A549 (cell line): ENCODE measurements at regions not wholly inside any gene's neighbourhood (a gene's known extent, or its start where the extent isn't known, plus 50 kb on each side); places are given as distances from the start of the nearest gene placed in this dataset.

ENCODE experiments used
- ATAC-seq, 2 experiments: fragments of 200-7000 bp in 1 of 2; fragments of >200 bp in 1 of 2; cut with Nextera tagmentation in 1 of 2; cut with Tn5 transposase in 1 of 2; 3 replicates each; pipeline versions ENCODE4 v1.8.0 to v1.9.1; 2018 to 2020; ENCODE audit warnings: mild to moderate bottlenecking in 1 of 2, moderate library complexity in 1 of 2
- CTCF ChIA-PET: fragments of 300-600 bp; sonication (Branson Sonifier 250); formaldehyde crosslinking; extraction: SDS; loops from one replicate; lab custom pipeline; 2021; ENCODE audit warnings: antibody characterized with exemption, inconsistent platforms; lab: Yijun Ruan, JAX
- POLR2A ChIA-PET: fragments of 350-600 bp; formaldehyde crosslinking; extraction: SDS; loops from one replicate; lab custom pipeline; 2021; ENCODE audit warnings: antibody characterized with exemption, inconsistent platforms; lab: Yijun Ruan, JAX
- DNase-seq, 2 experiments: peaks; one replicate each; pipeline versions ENCODE4 v3.0.0 to v3.0.0-alpha.2; 2011 to 2016; ENCODE audit warnings: low read depth in 1 of 2, low spot score in 1 of 2
- FAIRE-seq: peaks from 2 replicates; lab custom pipeline; 2011; peaks lifted over from hg19 to GRCh38; lab: Jason Lieb, UNC
- H3K27ac ChIP-seq, 2 experiments: fragments of >200 bp; sonication (Bioruptor Twin); formaldehyde crosslinking; 3 replicates each; pipeline ENCODE4 v1.5.1; 2016 to 2017
- H3K4me1 ChIP-seq: fragments of >200 bp; sonication (Bioruptor Twin); formaldehyde crosslinking; 3 replicates; pipeline ENCODE4 v1.6.1; 2016
- H3K4me2 ChIP-seq: fragments of >200 bp; sonication (Bioruptor Twin); formaldehyde crosslinking; 3 replicates; pipeline ENCODE4 v1.6.1; 2016
- H3K4me3 ChIP-seq: fragments of >200 bp; sonication (Bioruptor Twin); formaldehyde crosslinking; 3 replicates; pipeline ENCODE4 v1.5.1; 2016
- H3K9me3 ChIP-seq: fragments of >200 bp; sonication (Bioruptor Twin); formaldehyde crosslinking; 3 replicates; pipeline ENCODE4 v1.6.1; 2016
- CBX8 ChIP-seq: fragments of 200-600 bp; sonication (generic); IDR thresholded peaks from 2 replicates; pipeline ENCODE4 v1.6.1; 2016
- CHD2 ChIP-seq: fragments of 150-350 bp; IDR thresholded peaks from 2 replicates; pipeline ENCODE4 v1.6.1; 2014; ENCODE audit warnings: low read length; ENCODE audit not compliant: partially characterized antibody
- ELK1 ChIP-seq: fragments of 150-350 bp; IDR thresholded peaks from 2 replicates; pipeline ENCODE4 v1.6.1; 2014; ENCODE audit warnings: low read depth, mild to moderate bottlenecking, low read length
- FOSB ChIP-seq: fragments of 250-450 bp; sonication (Bioruptor Pico); IDR thresholded peaks from 2 replicates; pipeline ENCODE4 v1.5.0; 2020; ENCODE audit warnings: mild to moderate bottlenecking, moderate library complexity
- FOXS1 ChIP-seq: fragments of 250-450 bp; sonication (Bioruptor Pico); IDR thresholded peaks from 2 replicates; pipeline ENCODE4 v1.5.0; 2020; ENCODE audit warnings: mild to moderate bottlenecking, moderate library complexity
- GATA3 ChIP-seq: IDR thresholded peaks from 2 replicates; pipeline ENCODE4 v1.6.1; 2012; ENCODE audit warnings: borderline replicate concordance
- HDAC2 ChIP-seq: fragments of 200-600 bp; sonication (generic); IDR thresholded peaks from 2 replicates; pipeline ENCODE4 v1.6.1; 2016
- HES2 ChIP-seq: fragments of >200 bp; sonication (Bioruptor Twin); formaldehyde crosslinking; IDR thresholded peaks from 2 replicates; pipeline ENCODE4 v1.6.1; 2016
- HOXA7 ChIP-seq: fragments of 250-450 bp; sonication (Bioruptor Pico); IDR thresholded peaks from 2 replicates; pipeline ENCODE4 v1.5.0; 2020; ENCODE audit warnings: mild to moderate bottlenecking, moderate library complexity
- HOXB5 ChIP-seq: fragments of 250-450 bp; sonication (Bioruptor Pico); IDR thresholded peaks from 2 replicates; pipeline ENCODE4 v1.5.0; 2020; ENCODE audit warnings: mild to moderate bottlenecking, moderate library complexity
- JUNB ChIP-seq: fragments of >200 bp; sonication (Bioruptor Twin); formaldehyde crosslinking; IDR thresholded peaks from 2 replicates; pipeline ENCODE4 v1.6.1; 2016
- MAZ ChIP-seq: fragments of 150-350 bp; IDR thresholded peaks from 2 replicates; pipeline ENCODE4 v1.6.1; 2014; ENCODE audit warnings: antibody characterized with exemption, low read depth, low read length, borderline replicate concordance
- MYC ChIP-seq: IDR thresholded peaks from 2 replicates; pipeline ENCODE4 v1.6.1; 2012; ENCODE audit warnings: mild to moderate bottlenecking, inconsistent platforms, low read length, improper control_type of control experiment, borderline replicate concordance
- NFE2L2 ChIP-seq: fragments of 150-350 bp; conservative IDR thresholded peaks from 2 replicates; pipeline ENCODE4 v1.6.1; 2014; ENCODE audit warnings: low read length
- NPAS2 ChIP-seq: fragments of 250-450 bp; sonication (Bioruptor Pico); IDR thresholded peaks from 2 replicates; pipeline ENCODE4 v1.8.0; 2022; ENCODE audit warnings: mild to moderate bottlenecking, moderate library complexity, borderline replicate concordance
- POLR2AphosphoS2 ChIP-seq: conservative IDR thresholded peaks from 2 replicates; pipeline ENCODE4 v1.6.1; 2012; ENCODE audit warnings: low read length, improper control_type of control experiment, inconsistent platforms
- RAD21 ChIP-seq, 2 experiments: fragments of >200 bp in 1 of 2; sonication (Bioruptor Twin) in 1 of 2; formaldehyde crosslinking in 1 of 2; IDR thresholded peaks in 1 of 2; conservative IDR thresholded peaks in 1 of 2; 2 replicates in 1 of 2; 3 replicates in 1 of 2; pipeline ENCODE4 v1.6.1; 2012 to 2018; ENCODE audit warnings: inconsistent platforms in 1 of 2
- RFX5 ChIP-seq: fragments of 450-650 bp; IDR thresholded peaks from 2 replicates; pipeline ENCODE4 v1.7.1; 2014; ENCODE audit warnings: antibody characterized with exemption, mild to moderate bottlenecking, moderate library complexity
- TFCP2L1 ChIP-seq: fragments of 250-450 bp; sonication (Bioruptor Pico); IDR thresholded peaks from 2 replicates; pipeline ENCODE4 v1.5.0; 2021; ENCODE audit warnings: mild to moderate bottlenecking
- USF2 ChIP-seq: fragments of 450-650 bp; IDR thresholded peaks from 2 replicates; pipeline ENCODE4 v1.6.1; 2014; ENCODE audit warnings: antibody characterized with exemption
- ZFP36 ChIP-seq: fragments of 450-650 bp; IDR thresholded peaks from 2 replicates; pipeline ENCODE4 v1.6.1; 2014; ENCODE audit warnings: borderline replicate concordance; ENCODE audit not compliant: partially characterized antibody
- WGBS: methylation state at CpG from one replicate; pipeline ENCODE4 v1.1.6; 2017; ENCODE audit errors: missing lambda C conversion rate; 5-methylcytosine and 5-hydroxymethylcytosine counted together
- TF ChIP-seq, protein P1 (sequence below): IDR thresholded peaks from 2 replicates; pipeline ENCODE4 v1.6.1; 2012
- TF ChIP-seq, protein P2 (sequence below): fragments of 200-600 bp; sonication (generic); IDR thresholded peaks from 2 replicates; pipeline ENCODE4 v1.6.1; 2016; ENCODE audit warnings: antibody characterized with exemption, mild to moderate bottlenecking, moderate library complexity

DNA sequence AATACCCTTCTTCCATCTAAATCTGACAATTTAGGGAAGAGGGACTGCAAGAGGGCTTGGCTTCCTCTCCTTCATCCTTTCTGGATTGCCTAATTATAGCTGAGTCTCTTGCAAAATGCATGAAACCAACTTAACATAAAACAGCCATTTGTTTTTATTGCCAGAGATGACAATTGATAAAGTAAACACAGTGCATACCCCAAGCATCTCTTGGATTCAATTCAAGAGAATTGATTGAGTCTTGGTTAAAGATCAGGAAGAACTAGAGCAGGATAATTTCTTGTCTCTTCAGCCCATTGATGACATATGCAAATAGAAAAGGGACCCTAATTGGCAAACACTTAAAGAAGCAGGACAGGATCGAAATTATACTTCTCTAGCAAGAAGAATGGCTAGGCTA lies 617.1 kb upstream of the PTBP2 start:
- POLR2A ChIA-PET, result no interaction called here
- no peak overlapping the region for H3K4me3 ChIP-seq
- no peak for ATAC-seq
- no peaks in the 10 kb centered on the region for H3K4me1 ChIP-seq
- no peak for TF ChIP-seq CBX8
- TF ChIP-seq TFCP2L1 (CRISPR knock-in tag), result no peak
- TF ChIP-seq RFX5, result no peak
- no peak for TF ChIP-seq NPAS2 (CRISPR knock-in tag)
- TF ChIP-seq, protein P1, sequence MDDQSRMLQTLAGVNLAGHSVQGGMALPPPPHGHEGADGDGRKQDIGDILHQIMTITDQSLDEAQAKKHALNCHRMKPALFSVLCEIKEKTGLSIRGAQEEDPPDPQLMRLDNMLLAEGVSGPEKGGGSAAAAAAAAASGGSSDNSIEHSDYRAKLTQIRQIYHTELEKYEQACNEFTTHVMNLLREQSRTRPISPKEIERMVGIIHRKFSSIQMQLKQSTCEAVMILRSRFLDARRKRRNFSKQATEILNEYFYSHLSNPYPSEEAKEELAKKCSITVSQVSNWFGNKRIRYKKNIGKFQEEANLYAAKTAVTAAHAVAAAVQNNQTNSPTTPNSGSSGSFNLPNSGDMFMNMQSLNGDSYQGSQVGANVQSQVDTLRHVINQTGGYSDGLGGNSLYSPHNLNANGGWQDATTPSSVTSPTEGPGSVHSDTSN, result no peak
- TF ChIP-seq ELK1, result no peak
- no peak for TF ChIP-seq CHD2
- no peak for TF ChIP-seq FOSB (CRISPR knock-in tag)
- no peak for TF ChIP-seq POLR2AphosphoS2
- TF ChIP-seq HOXB5 (CRISPR knock-in tag), result no peak
- no peak for TF ChIP-seq FOXS1
- no peak for TF ChIP-seq JUNB
- TF ChIP-seq NFE2L2, result no peak
- no peak for TF ChIP-seq USF2
- TF ChIP-seq, protein P2, sequence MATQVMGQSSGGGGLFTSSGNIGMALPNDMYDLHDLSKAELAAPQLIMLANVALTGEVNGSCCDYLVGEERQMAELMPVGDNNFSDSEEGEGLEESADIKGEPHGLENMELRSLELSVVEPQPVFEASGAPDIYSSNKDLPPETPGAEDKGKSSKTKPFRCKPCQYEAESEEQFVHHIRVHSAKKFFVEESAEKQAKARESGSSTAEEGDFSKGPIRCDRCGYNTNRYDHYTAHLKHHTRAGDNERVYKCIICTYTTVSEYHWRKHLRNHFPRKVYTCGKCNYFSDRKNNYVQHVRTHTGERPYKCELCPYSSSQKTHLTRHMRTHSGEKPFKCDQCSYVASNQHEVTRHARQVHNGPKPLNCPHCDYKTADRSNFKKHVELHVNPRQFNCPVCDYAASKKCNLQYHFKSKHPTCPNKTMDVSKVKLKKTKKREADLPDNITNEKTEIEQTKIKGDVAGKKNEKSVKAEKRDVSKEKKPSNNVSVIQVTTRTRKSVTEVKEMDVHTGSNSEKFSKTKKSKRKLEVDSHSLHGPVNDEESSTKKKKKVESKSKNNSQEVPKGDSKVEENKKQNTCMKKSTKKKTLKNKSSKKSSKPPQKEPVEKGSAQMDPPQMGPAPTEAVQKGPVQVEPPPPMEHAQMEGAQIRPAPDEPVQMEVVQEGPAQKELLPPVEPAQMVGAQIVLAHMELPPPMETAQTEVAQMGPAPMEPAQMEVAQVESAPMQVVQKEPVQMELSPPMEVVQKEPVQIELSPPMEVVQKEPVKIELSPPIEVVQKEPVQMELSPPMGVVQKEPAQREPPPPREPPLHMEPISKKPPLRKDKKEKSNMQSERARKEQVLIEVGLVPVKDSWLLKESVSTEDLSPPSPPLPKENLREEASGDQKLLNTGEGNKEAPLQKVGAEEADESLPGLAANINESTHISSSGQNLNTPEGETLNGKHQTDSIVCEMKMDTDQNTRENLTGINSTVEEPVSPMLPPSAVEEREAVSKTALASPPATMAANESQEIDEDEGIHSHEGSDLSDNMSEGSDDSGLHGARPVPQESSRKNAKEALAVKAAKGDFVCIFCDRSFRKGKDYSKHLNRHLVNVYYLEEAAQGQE, result no peak
- no peak for TF ChIP-seq MYC
- no peak for TF ChIP-seq HES2
- no peak for TF ChIP-seq GATA3
- TF ChIP-seq RAD21 (conservative IDR thresholded peaks at IDR 0.05 in 1 of 2, IDR thresholded peaks at IDR 0.05 in 1 of 2), result no peak
- DNase-seq, result no peak
- H3K4me2 ChIP-seq, result no peak overlapping the region
- FAIRE-seq, result no peak
- no peaks in the 10 kb centered on the region for H3K9me3 ChIP-seq
- 0% methylated on average over 1 of the region's 1 CpG for WGBS
- CTCF ChIA-PET, result interaction anchor here (0.8 kb wide), 1 partner anchor 152 kb away, joined by 3 read pairs; no protein-coding TSS in a partner anchor
- H3K27ac ChIP-seq, result no peak overlapping the region

DNA sequence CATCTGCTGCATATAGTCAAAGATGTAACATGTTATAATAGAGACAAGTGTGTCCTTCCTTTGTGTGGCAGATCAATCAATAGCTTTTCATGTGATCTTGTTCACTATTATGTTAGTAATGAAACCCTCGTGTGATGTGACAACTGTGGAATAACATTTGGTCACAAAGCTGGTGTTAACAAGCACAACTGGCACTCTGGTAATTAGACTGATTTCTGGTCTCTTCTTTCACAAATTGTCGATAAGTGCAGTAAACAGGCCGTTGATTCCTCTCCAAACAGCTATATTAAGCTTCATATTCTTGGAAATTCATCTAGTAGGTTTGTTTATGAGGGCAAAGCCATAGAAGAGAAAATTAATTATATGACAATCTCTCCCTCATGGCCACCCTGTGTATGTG lies 616.7 kb upstream of the PTBP2 start:
- ATAC-seq (no peak), FAIRE-seq (no peak), DNase-seq (no peak)
- POLR2A ChIA-PET, result no interaction called here
- Histone ChIP-seq H3K4me1 (no peaks in the 10 kb centered on the region), H3K4me2 (no peak overlapping the region), H3K27ac (no peak overlapping the region), H3K9me3 (no peaks in the 10 kb centered on the region), H3K4me3 (no peak overlapping the region)
- 0% methylated on average over 3 of the region's 3 CpGs for WGBS
- no peak for TF ChIP-seq POLR2AphosphoS2
- TF ChIP-seq MAZ, result no peak
- TF ChIP-seq HOXA7 (CRISPR knock-in tag), result no peak
- no peak for TF ChIP-seq ZFP36
- no peak for TF ChIP-seq FOXS1
- no peak for TF ChIP-seq HDAC2
- CTCF ChIA-PET, result interaction anchor here (0.8 kb wide), 1 partner anchor 152 kb away, joined by 3 read pairs; no protein-coding TSS in a partner anchor
